ENCODE measurements at regions not wholly inside any gene's neighbourhood (a gene's known extent, or its start where the extent isn't known, plus 50 kb on each side); places are given as distances from the start of the nearest gene placed in this dataset.

GRCh38 chr6:167515873-167516507, 191.1 kb downstream of the TTLL2 start (continued):
- no peak for TF ChIP-seq PRDM10 (tag by site-specific recombination; IDR thresholded peaks at IDR 0.05)
- no peak for TF ChIP-seq ZNF121 (tag by site-specific recombination; IDR thresholded peaks at IDR 0.05)
- no peak for TF ChIP-seq ZNF202 (tag by site-specific recombination; IDR thresholded peaks at IDR 0.05; ENCODE audit: borderline replicate concordance)
- TF ChIP-seq ZBTB48 (tag by site-specific recombination; IDR thresholded peaks at IDR 0.05) = no peak
- TF ChIP-seq ZNF157 (tag by site-specific recombination; IDR thresholded peaks at IDR 0.05) = no peak
- TF ChIP-seq SP3 (tag by site-specific recombination; IDR thresholded peaks at IDR 0.05) = no peak
- TF ChIP-seq BCL6B (tag by site-specific recombination; IDR thresholded peaks at IDR 0.05) = 0 out of 2 replicates have a peak, but pooled peaks have one; percentile 7
- TF ChIP-seq ZNF501 (tag by site-specific recombination; IDR thresholded peaks at IDR 0.05) = no peak
- TF ChIP-seq ZNF530 (tag by site-specific recombination; IDR thresholded peaks at IDR 0.05; ENCODE audit: low read depth) = no peak
- TF ChIP-seq ZFHX2 (tag by site-specific recombination; conservative IDR thresholded peaks at IDR 0.05) = no peak
- no peak for TF ChIP-seq ZFP41 (tag by site-specific recombination; IDR thresholded peaks at IDR 0.05; ENCODE audit: borderline replicate concordance)
- no peak for TF ChIP-seq ZNF549 (tag by site-specific recombination; IDR thresholded peaks at IDR 0.05)
- no peak; the same call in 1 of the 2 replicates for TF ChIP-seq ZNF248 (tag by site-specific recombination; IDR thresholded peaks at IDR 0.05)
- no peak for TF ChIP-seq ZNF133 (tag by site-specific recombination; IDR thresholded peaks at IDR 0.05)
- TF ChIP-seq ZNF707 (tag by site-specific recombination; IDR thresholded peaks at IDR 0.05) = 0 out of 2 replicates have a peak, but pooled peaks have one; percentile 17
- TF ChIP-seq ZNF521 (tag by site-specific recombination; IDR thresholded peaks at IDR 0.05) = 0 out of 2 replicates have a peak, but pooled peaks have one; percentile 63
- TF ChIP-seq HOXA7 (CRISPR knock-in tag; IDR thresholded peaks at IDR 0.05; ENCODE audit: borderline replicate concordance) = no peak
- no peak for TF ChIP-seq ZNF175 (tag by site-specific recombination; IDR thresholded peaks at IDR 0.05)
- no peak for TF ChIP-seq ZNF555 (tag by site-specific recombination; conservative IDR thresholded peaks at IDR 0.05)
- TF ChIP-seq ZNF837 (tag by site-specific recombination; IDR thresholded peaks at IDR 0.05) = no peak
- TF ChIP-seq ZBTB49 (tag by site-specific recombination; IDR thresholded peaks at IDR 0.05; ENCODE audit: low read depth) = no peak

Data from HEK293 (cell line).